NT2/D1 (cell line): ENCODE measurements at regions not wholly inside any gene's neighbourhood (a gene's known extent, or its start where the extent isn't known, plus 50 kb on each side); places are given as distances from the start of the nearest gene placed in this dataset.

Experiments used
- DNase-seq: peaks from one replicate; pipeline ENCODE4 v3.0.0-alpha.2; 2011; ENCODE audit warnings: low read depth, low spot score
- H3K27me3 ChIP-seq: 2 replicates; pipeline ENCODE4 v1.6.0; 2011; ENCODE audit warnings: mild to moderate bottlenecking; ENCODE audit not compliant: insufficient read length, insufficient read depth
- H3K36me3 ChIP-seq: 2 replicates; pipeline ENCODE4 v1.6.1; 2011; ENCODE audit warnings: mild to moderate bottlenecking, low read length, mixed read lengths; ENCODE audit not compliant: insufficient read depth, insufficient read length
- H3K4me1 ChIP-seq: 2 replicates; pipeline ENCODE4 v1.5.1; 2011; ENCODE audit not compliant: insufficient read depth, insufficient read length
- H3K4me3 ChIP-seq: 2 replicates; pipeline ENCODE4 v1.5.1; 2011; ENCODE audit warnings: low read depth; ENCODE audit not compliant: insufficient read length
- H3K9ac ChIP-seq: 2 replicates; pipeline ENCODE4 v1.6.0; 2011; ENCODE audit warnings: low read depth; ENCODE audit not compliant: insufficient read length
- H3K9me3 ChIP-seq: 2 replicates; pipeline ENCODE4 v1.5.1; 2011; ENCODE audit warnings: mild to moderate bottlenecking, low read length; ENCODE audit not compliant: insufficient read depth
- SUZ12 ChIP-seq: IDR thresholded peaks from 2 replicates; pipeline ENCODE4 v1.6.1; 2011; ENCODE audit not compliant: insufficient read length, insufficient read depth; ENCODE audit errors: extremely low read depth
- YY1 ChIP-seq: IDR thresholded peaks from 2 replicates; pipeline ENCODE4 v1.6.1; 2011; ENCODE audit not compliant: insufficient read length, insufficient read depth
- ZNF274 ChIP-seq: IDR thresholded peaks from 2 replicates; pipeline ENCODE4 v1.6.1; 2011; ENCODE audit warnings: mild to moderate bottlenecking, low read depth, low read length

GRCh38 chr10:94232711-94233383, 129.9 kb downstream of the NOC3L start:
- DNase-seq: no peak
- H3K9me3 ChIP-seq: no peaks in the 10 kb centered on the region; the same call in 1 of the 2 replicates
- no peak overlapping the region for H3K4me3 ChIP-seq
- TF ChIP-seq YY1: no peak
- TF ChIP-seq ZNF274: no peak
- no peak for TF ChIP-seq SUZ12
- H3K27me3 ChIP-seq: no peaks in the 10 kb centered on the region
- H3K4me1 ChIP-seq: no peaks in the 10 kb centered on the region
- H3K36me3 ChIP-seq: no peaks in the 10 kb centered on the region
- no peak overlapping the region for H3K9ac ChIP-seq

- no peaks in the 10 kb centered on the region for H3K9me3 ChIP-seq
- DNase-seq: no peak
- H3K9ac ChIP-seq: no peak overlapping the region
- no peak overlapping the region for H3K4me3 ChIP-seq
- H3K4me1 ChIP-seq: no peaks in the 10 kb centered on the region
- H3K36me3 ChIP-seq: no peaks in the 10 kb centered on the region
- TF ChIP-seq SUZ12: no peak
- no peak for TF ChIP-seq YY1
- no peak for TF ChIP-seq ZNF274
- no peaks in the 10 kb centered on the region for H3K27me3 ChIP-seq
Observed at GRCh38 chr10:94235461-94235860, 127.3 kb downstream of the NOC3L start.

GRCh38 chr10:94238006-94238617, 124.6 kb downstream of the NOC3L start:
- no peaks in the 10 kb centered on the region for H3K4me1 ChIP-seq
- no peaks in the 10 kb centered on the region for H3K36me3 ChIP-seq

GRCh38 chr10:94239696-94240095, 123.0 kb downstream of the NOC3L start:
- DNase-seq: no peak
- no peaks in the 10 kb centered on the region for H3K27me3 ChIP-seq
- H3K36me3 ChIP-seq: no peaks in the 10 kb centered on the region
- H3K4me3 ChIP-seq: no peak overlapping the region
- no peak overlapping the region for H3K9ac ChIP-seq
- H3K9me3 ChIP-seq: no peaks in the 10 kb centered on the region
- TF ChIP-seq SUZ12: no peak
- TF ChIP-seq ZNF274: no peak
- TF ChIP-seq YY1: no peak
- H3K4me1 ChIP-seq: no peaks in the 10 kb centered on the region

More at GRCh38 chr10:94238006-94238617, 124.6 kb downstream of the NOC3L start:
- DNase-seq: no peak
- Histone ChIP-seq H3K9ac (no peak overlapping the region), H3K9me3 (no peaks in the 10 kb centered on the region), H3K27me3 (no peaks in the 10 kb centered on the region), H3K4me3 (no peak overlapping the region)
- TF ChIP-seq SUZ12 (no peak), ZNF274 (no peak), YY1 (no peak)

- no peaks in the 10 kb centered on the region for H3K9me3 ChIP-seq
- H3K27me3 ChIP-seq: no peaks in the 10 kb centered on the region
- H3K9ac ChIP-seq: no peak overlapping the region
- TF ChIP-seq YY1 (no peak), ZNF274 (no peak), SUZ12 (no peak)
- no peaks in the 10 kb centered on the region for H3K36me3 ChIP-seq
- no peak overlapping the region for H3K4me3 ChIP-seq
- no peaks in the 10 kb centered on the region for H3K4me1 ChIP-seq
- no peak for DNase-seq
Observed at GRCh38 chr10:94240491-94240890, 122.2 kb downstream of the NOC3L start.

GRCh38 chr10:94240901-94241300, 121.8 kb downstream of the NOC3L start:
- Histone ChIP-seq H3K4me3 (no peak overlapping the region), H3K4me1 (no peaks in the 10 kb centered on the region), H3K9ac (no peak overlapping the region), H3K27me3 (no peaks in the 10 kb centered on the region), H3K36me3 (no peaks in the 10 kb centered on the region), H3K9me3 (no peaks in the 10 kb centered on the region)
- TF ChIP-seq SUZ12 (no peak), YY1 (no peak), ZNF274 (no peak)
- no peak for DNase-seq

GRCh38 chr10:94251098-94251497, 111.6 kb downstream of the NOC3L start:
- Histone ChIP-seq H3K36me3 (no peaks in the 10 kb centered on the region), H3K4me3 (no peak overlapping the region), H3K4me1 (no peaks in the 10 kb centered on the region), H3K9me3 (no peaks in the 10 kb centered on the region), H3K9ac (no peak overlapping the region), H3K27me3 (no peaks in the 10 kb centered on the region)
- no peak for TF ChIP-seq YY1
- TF ChIP-seq ZNF274: no peak
- TF ChIP-seq SUZ12: no peak
- no peak for DNase-seq
